ENCODE measurements at regions not wholly inside any gene's neighbourhood (a gene's known extent, or its start where the extent isn't known, plus 50 kb on each side); places are given as distances from the start of the nearest gene placed in this dataset.

DNA sequence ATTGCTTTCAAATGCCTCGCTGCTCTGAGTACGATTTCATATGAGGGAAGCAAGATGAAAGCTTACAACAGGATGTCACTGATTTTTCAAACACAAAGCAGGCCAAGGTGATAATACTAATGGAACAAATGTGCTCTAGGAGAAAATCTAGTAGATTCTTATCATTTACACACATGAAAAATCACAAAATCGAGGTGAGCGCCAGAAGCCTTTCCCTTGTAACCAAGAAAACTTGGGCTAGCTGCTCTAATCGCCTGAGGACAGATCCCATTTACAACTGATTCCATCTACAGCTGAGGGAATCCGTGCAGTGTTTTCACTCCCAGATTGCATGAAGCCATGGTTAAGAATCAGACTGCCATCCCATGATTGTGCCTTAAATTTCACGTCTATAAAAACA lies 117.5 kb downstream of the TM2D1 start:
- 87 to 94% methylated on average over 5 to 6 of the region's 7 CpGs for WGBS, 2 experiments (ENCODE audit: insufficient coverage in 1 of 2, insufficient read length in 1 of 2)
- DNase-seq, result no peak
- H3K27me3 Mint-ChIP-seq (ENCODE audit: insufficient read depth), result no peaks in the 10 kb centered on the region
- H3K4me3 Mint-ChIP-seq, result no peak overlapping the region
- H3K4me1 Mint-ChIP-seq, result no peaks in the 10 kb centered on the region
- Histone ChIP-seq H3K27ac (ENCODE audit: low read depth, low read length) (no peak overlapping the region), H3K9me3 (ENCODE audit: control insufficient read depth, low read length) (no peaks in the 10 kb centered on the region), H3K36me3 (ENCODE audit: control insufficient read depth, insufficient read depth, low read length) (no peaks in the 10 kb centered on the region), H3K4me3 (ENCODE audit: low read length) (no peak overlapping the region), H3K9ac (ENCODE audit: extremely low read depth, low read length, poor library complexity, severe bottlenecking) (no peak overlapping the region), H3K4me1 (ENCODE audit: control insufficient read depth, insufficient read depth, low read length) (no peaks in the 10 kb centered on the region), H3K27me3 (ENCODE audit: control insufficient read depth, insufficient read depth, low read length, poor library complexity, severe bottlenecking) (no peaks in the 10 kb centered on the region)
- H3K36me3 Mint-ChIP-seq (ENCODE audit: low read depth), result no peaks in the 10 kb centered on the region
- no peak overlapping the region for H3K27ac Mint-ChIP-seq
- no peaks in the 10 kb centered on the region for H3K9me3 Mint-ChIP-seq
- TF ChIP-seq, protein P1, sequence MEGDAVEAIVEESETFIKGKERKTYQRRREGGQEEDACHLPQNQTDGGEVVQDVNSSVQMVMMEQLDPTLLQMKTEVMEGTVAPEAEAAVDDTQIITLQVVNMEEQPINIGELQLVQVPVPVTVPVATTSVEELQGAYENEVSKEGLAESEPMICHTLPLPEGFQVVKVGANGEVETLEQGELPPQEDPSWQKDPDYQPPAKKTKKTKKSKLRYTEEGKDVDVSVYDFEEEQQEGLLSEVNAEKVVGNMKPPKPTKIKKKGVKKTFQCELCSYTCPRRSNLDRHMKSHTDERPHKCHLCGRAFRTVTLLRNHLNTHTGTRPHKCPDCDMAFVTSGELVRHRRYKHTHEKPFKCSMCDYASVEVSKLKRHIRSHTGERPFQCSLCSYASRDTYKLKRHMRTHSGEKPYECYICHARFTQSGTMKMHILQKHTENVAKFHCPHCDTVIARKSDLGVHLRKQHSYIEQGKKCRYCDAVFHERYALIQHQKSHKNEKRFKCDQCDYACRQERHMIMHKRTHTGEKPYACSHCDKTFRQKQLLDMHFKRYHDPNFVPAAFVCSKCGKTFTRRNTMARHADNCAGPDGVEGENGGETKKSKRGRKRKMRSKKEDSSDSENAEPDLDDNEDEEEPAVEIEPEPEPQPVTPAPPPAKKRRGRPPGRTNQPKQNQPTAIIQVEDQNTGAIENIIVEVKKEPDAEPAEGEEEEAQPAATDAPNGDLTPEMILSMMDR (conservative IDR thresholded peaks at IDR 0.05), result no peak

DNA sequence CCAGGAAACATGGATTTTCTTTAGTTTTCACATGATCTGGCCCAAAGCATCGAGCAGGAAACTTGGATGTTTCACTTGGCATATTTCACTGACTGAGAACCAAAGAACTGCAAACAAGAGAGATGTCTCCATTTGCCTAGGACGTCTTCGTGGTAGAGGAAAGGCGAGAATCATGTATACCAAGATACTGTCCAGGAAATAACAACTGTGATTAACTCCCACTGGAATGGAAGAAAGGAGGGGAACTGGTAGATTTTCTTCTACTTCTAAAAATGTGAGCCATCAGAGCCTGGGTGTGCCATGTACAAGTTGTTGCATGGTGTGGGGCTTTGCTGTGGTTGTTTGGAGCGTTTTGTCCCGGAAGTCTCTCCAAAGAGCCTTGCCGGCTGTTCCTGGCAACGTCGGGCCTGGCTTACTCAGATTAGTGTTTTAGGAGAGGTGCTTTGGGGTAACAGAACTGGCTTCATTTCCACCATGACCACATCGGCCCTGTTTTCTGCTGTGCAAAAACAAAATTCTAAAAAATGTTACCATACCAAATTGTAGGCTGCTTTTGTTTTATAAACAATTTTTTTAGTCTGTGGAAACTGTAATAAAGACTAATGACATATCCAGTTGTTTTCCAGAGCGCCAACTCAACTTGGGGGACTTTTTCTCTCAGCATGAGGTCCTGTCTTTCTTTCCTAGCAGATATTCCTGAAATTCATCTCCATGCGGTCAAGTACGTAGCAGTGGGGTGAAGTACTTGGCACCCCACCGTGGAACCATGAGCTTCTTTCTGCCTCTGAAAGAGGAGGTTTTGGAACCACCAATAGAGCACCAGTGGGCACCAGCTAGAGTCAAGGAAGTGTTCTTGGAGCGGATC lies 118.3 kb downstream of the TM2D1 start:
- Mint-ChIP-seq H3K4me3 (no peak overlapping the region), H3K27ac (no peak overlapping the region), H3K9me3 (no peaks in the 10 kb centered on the region), H3K36me3 (ENCODE audit: low read depth) (no peaks in the 10 kb centered on the region), H3K4me1 (no peaks in the 10 kb centered on the region), H3K27me3 (ENCODE audit: insufficient read depth) (no peaks in the 10 kb centered on the region)
- H3K4me1 ChIP-seq (ENCODE audit: control insufficient read depth, insufficient read depth, low read length), result no peaks in the 10 kb centered on the region
- H3K9ac ChIP-seq (ENCODE audit: extremely low read depth, low read length, poor library complexity, severe bottlenecking), result no peak overlapping the region
- WGBS, 2 experiments (ENCODE audit: insufficient coverage in 1 of 2, insufficient read length in 1 of 2), result 93 to 97% methylated on average over 11 to 15 of the region's 15 CpGs
- no peak overlapping the region for H3K27ac ChIP-seq (ENCODE audit: low read depth, low read length)
- H3K36me3 ChIP-seq (ENCODE audit: control insufficient read depth, insufficient read depth, low read length), result no peaks in the 10 kb centered on the region
- H3K4me3 ChIP-seq (ENCODE audit: low read length), result no peak overlapping the region
- H3K9me3 ChIP-seq (ENCODE audit: control insufficient read depth, low read length), result no peaks in the 10 kb centered on the region
- TF ChIP-seq, protein P1 (conservative IDR thresholded peaks at IDR 0.05), result no peak
- DNase-seq, result no peak
- H3K27me3 ChIP-seq (ENCODE audit: control insufficient read depth, insufficient read depth, low read length, poor library complexity, severe bottlenecking), result no peaks in the 10 kb centered on the region

DNA sequence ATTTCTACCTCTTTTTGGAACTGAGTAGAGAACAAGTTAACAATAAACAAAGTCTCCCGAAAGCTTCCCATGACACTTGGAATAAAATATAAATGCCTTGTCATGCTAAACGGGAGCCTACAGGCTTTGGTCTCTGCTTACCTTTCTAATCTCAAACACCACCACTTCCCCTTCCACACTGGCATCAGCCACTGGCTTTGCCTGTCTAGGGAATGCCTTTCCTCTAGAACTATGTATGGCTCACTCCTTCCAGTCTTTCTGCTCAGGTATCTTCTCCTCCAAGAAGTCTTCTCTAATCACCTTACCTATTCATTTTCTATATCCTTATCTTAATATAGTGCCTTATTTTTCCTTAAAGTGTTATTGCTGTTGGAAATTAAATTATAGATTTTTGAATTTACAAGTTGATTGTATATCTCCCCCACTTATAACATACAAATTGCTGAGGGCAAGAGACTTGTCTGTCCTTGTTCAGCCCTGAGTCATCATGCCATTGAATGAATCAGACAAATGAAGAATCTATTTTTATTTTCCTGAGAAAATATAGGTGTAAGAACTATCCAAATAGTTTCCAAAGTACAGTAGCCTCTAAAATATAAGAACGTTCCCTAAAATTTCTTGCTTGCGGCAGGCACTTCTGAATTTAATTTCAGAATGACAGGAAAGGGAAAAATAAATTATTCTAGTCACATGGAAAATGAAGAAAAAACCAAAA lies 119.2 kb downstream of the TM2D1 start:
- Mint-ChIP-seq H3K36me3 (ENCODE audit: low read depth) (no peaks in the 10 kb centered on the region), H3K4me3 (no peak overlapping the region), H3K4me1 (no peaks in the 10 kb centered on the region), H3K27ac (no peak overlapping the region), H3K27me3 (ENCODE audit: insufficient read depth) (no peaks in the 10 kb centered on the region), H3K9me3 (no peaks in the 10 kb centered on the region)
- WGBS, 2 experiments (ENCODE audit: insufficient coverage in 1 of 2, insufficient read length in 1 of 2), result 94 to 100% methylated on average over 3 to 4 of the region's 4 CpGs
- Histone ChIP-seq H3K36me3 (ENCODE audit: control insufficient read depth, insufficient read depth, low read length) (no peaks in the 10 kb centered on the region), H3K9ac (ENCODE audit: extremely low read depth, low read length, poor library complexity, severe bottlenecking) (no peak overlapping the region), H3K27ac (ENCODE audit: low read depth, low read length) (no peak overlapping the region), H3K4me1 (ENCODE audit: control insufficient read depth, insufficient read depth, low read length) (no peaks in the 10 kb centered on the region), H3K9me3 (ENCODE audit: control insufficient read depth, low read length) (no peaks in the 10 kb centered on the region), H3K4me3 (ENCODE audit: low read length) (no peak overlapping the region), H3K27me3 (ENCODE audit: control insufficient read depth, insufficient read depth, low read length, poor library complexity, severe bottlenecking) (no peaks in the 10 kb centered on the region)
- DNase-seq, result no peak
- TF ChIP-seq, protein P1 (conservative IDR thresholded peaks at IDR 0.05), result no peak

All from endodermal cell (in vitro differentiated cells).